SK-N-MC (cell line): ENCODE measurements at regions not wholly inside any gene's neighbourhood (a gene's known extent, or its start where the extent isn't known, plus 50 kb on each side); places are given as distances from the start of the nearest gene placed in this dataset.
A peak's percentile ranks its signal among the peaks of the same experiment; 100 is the strongest.

ENCODE experiments used
- DNase-seq: peaks from one replicate; pipeline ENCODE4 v3.0.0-alpha.2; 2011; ENCODE audit warnings: low read depth, low spot score
- H3K27ac ChIP-seq: fragments of 200-600 bp; sonication (generic); 2 replicates; pipeline ENCODE4 v1.5.1; 2016; ENCODE audit warnings: mixed run types
- H3K36me3 ChIP-seq: fragments of 200-600 bp; sonication (generic); 2 replicates; pipeline ENCODE4 v1.6.1; 2017; ENCODE audit warnings: antibody characterized with exemption, low read length, mixed read lengths; ENCODE audit not compliant: insufficient read depth
- H3K4me3 ChIP-seq: fragments of 200-600 bp; sonication (generic); 2 replicates; pipeline ENCODE4 v1.5.1; 2016
- H3K9ac ChIP-seq: fragments of 200-600 bp; sonication (generic); 2 replicates; pipeline ENCODE4 v1.8.0; 2017; ENCODE audit warnings: mixed run types, mixed read lengths; ENCODE audit not compliant: insufficient read length
- H3K9me3 ChIP-seq: fragments of 200-600 bp; sonication (generic); 2 replicates; pipeline ENCODE4 v1.6.1; 2017; ENCODE audit warnings: low read depth, mild to moderate bottlenecking, antibody characterized with exemption, low read length, moderate library complexity, mixed read lengths
- EZH2 ChIP-seq: fragments of 200-600 bp; sonication (generic); IDR thresholded peaks from one replicate; pipeline ENCODE4 v1.6.1; 2017; ENCODE audit warnings: antibody characterized with exemption
- FOXP2 ChIP-seq: optimal IDR thresholded peaks from 2 replicates; pipeline ENCODE3; 2011; ENCODE audit warnings: mild to moderate bottlenecking, moderate library complexity; ENCODE audit not compliant: insufficient read depth; ENCODE audit errors: extremely low read length, control extremely low read depth
- POLR2AphosphoS5 ChIP-seq: IDR thresholded peaks from 2 replicates; pipeline ENCODE4 v1.6.1; 2012; ENCODE audit warnings: mild to moderate bottlenecking, low read depth, low read length, borderline replicate concordance

GRCh38 chr5:124891179-124891578, 144.7 kb upstream of the ZNF608 start:
- H3K9me3 ChIP-seq: no peaks in the 10 kb centered on the region
- no peak overlapping the region for H3K27ac ChIP-seq
- no peak for TF ChIP-seq EZH2
- no peak for TF ChIP-seq POLR2AphosphoS5
- TF ChIP-seq FOXP2: no peak
- DNase-seq: no peak
- no peaks in the 10 kb centered on the region for H3K36me3 ChIP-seq
- no peak overlapping the region for H3K4me3 ChIP-seq
- no peak overlapping the region for H3K9ac ChIP-seq

- TF ChIP-seq FOXP2: no peak
- TF ChIP-seq EZH2: no peak
- no peak for TF ChIP-seq POLR2AphosphoS5
- no peak overlapping the region for H3K4me3 ChIP-seq
- no peaks in the 10 kb centered on the region for H3K36me3 ChIP-seq
- H3K9ac ChIP-seq: no peak overlapping the region
- DNase-seq: no peak
- no peaks in the 10 kb centered on the region for H3K9me3 ChIP-seq
- no peak overlapping the region for H3K27ac ChIP-seq
Observed at GRCh38 chr5:124892185-124892848, 145.9 kb upstream of the ZNF608 start.

GRCh38 chr5:124894541-124894940, 148.1 kb upstream of the ZNF608 start:
- Histone ChIP-seq H3K27ac (no peak overlapping the region), H3K9me3 (no peaks in the 10 kb centered on the region), H3K4me3 (no peak overlapping the region), H3K36me3 (no peaks in the 10 kb centered on the region), H3K9ac (no peak overlapping the region)
- TF ChIP-seq FOXP2 (no peak), EZH2 (no peak)
- DNase-seq: no peak

- Histone ChIP-seq H3K9ac (no peak overlapping the region), H3K9me3 (no peaks in the 10 kb centered on the region), H3K4me3 (no peak overlapping the region), H3K27ac (no peak overlapping the region), H3K36me3 (no peaks in the 10 kb centered on the region)
- no peak for DNase-seq
- TF ChIP-seq POLR2AphosphoS5 (no peak), EZH2 (no peak), FOXP2 (no peak)
Observed at GRCh38 chr5:124895236-124895635, 148.8 kb upstream of the ZNF608 start.

- H3K36me3 ChIP-seq: no peaks in the 10 kb centered on the region
- no peak overlapping the region for H3K27ac ChIP-seq
- H3K4me3 ChIP-seq: no peak overlapping the region
- TF ChIP-seq FOXP2 (no peak), EZH2 (no peak), POLR2AphosphoS5 (no peak)
- DNase-seq: no peak
- H3K9ac ChIP-seq: no peak overlapping the region
- no peaks in the 10 kb centered on the region for H3K9me3 ChIP-seq
Observed at GRCh38 chr5:124901081-124901480, 154.6 kb upstream of the ZNF608 start.

GRCh38 chr5:124902097-124902821, 155.8 kb upstream of the ZNF608 start:
- Histone ChIP-seq H3K4me3 (peak overlapping the region; percentile 64), H3K27ac (peak overlapping the region; percentile 60), H3K9ac (no peak overlapping the region), H3K36me3 (no peaks in the 10 kb centered on the region), H3K9me3 (no peaks in the 10 kb centered on the region)
- TF ChIP-seq FOXP2: no peak
- peak; percentile 39 for DNase-seq

- no peak overlapping the region for H3K9ac ChIP-seq
Observed at GRCh38 chr5:124905256-124906130, 159.1 kb upstream of the ZNF608 start.

GRCh38 chr5:124906339-124907097, 160.1 kb upstream of the ZNF608 start:
- H3K9me3 ChIP-seq: no peaks in the 10 kb centered on the region
- H3K9ac ChIP-seq: no peak overlapping the region
- DNase-seq: no peak
- no peak overlapping the region for H3K27ac ChIP-seq
- H3K36me3 ChIP-seq: no peaks in the 10 kb centered on the region
- H3K4me3 ChIP-seq: peak overlapping the region; percentile 25; the same call in 1 of the 2 replicates
- TF ChIP-seq EZH2 (no peak), FOXP2 (no peak), POLR2AphosphoS5 (no peak)

More at GRCh38 chr5:124905256-124906130, 159.1 kb upstream of the ZNF608 start:
- no peak for TF ChIP-seq POLR2AphosphoS5
- no peak for TF ChIP-seq EZH2
- no peak for TF ChIP-seq FOXP2
- no peak for DNase-seq
- Histone ChIP-seq H3K27ac (no peak overlapping the region), H3K4me3 (no peak overlapping the region), H3K36me3 (no peaks in the 10 kb centered on the region), H3K9me3 (no peaks in the 10 kb centered on the region)
